ENCODE measurements at regions not wholly inside any gene's neighbourhood (a gene's known extent, or its start where the extent isn't known, plus 50 kb on each side); places are given as distances from the start of the nearest gene placed in this dataset.

GRCh38 chr5:170451747-170452365 is 52.0 kb upstream of the KCNIP1 start:
- Histone ChIP-seq H3K36me3 (ENCODE audit: control insufficient read depth, insufficient read depth, low read length) (no peaks in the 10 kb centered on the region), H3K27me3 (ENCODE audit: control insufficient read depth, insufficient read depth, low read length) (no peaks in the 10 kb centered on the region), H3K27ac (ENCODE audit: low read length) (no peak overlapping the region), H3K4me3 (ENCODE audit: low read length) (no peak overlapping the region), H3K9me3 (ENCODE audit: control insufficient read depth, insufficient read depth, low read length) (peaks cover 3% of the 10 kb centered on the region), H3K4me1 (ENCODE audit: control insufficient read depth, insufficient read depth, low read length) (no peaks in the 10 kb centered on the region)
- DNase-seq (no peak), ATAC-seq (no peak)
- H3K27me3 Mint-ChIP-seq (ENCODE audit: low read depth in 2 of 2), result peaks cover 5 to 10% of the 10 kb centered on the region in 2 donors
- H3K4me1 Mint-ChIP-seq, result no peaks in the 10 kb centered on the region
- 86% methylated on average over 8 of the region's 8 CpGs for WGBS (ENCODE audit: insufficient coverage)
- TF ChIP-seq CTCF (IDR thresholded peaks at IDR 0.05), result no peak
- H3K9me3 Mint-ChIP-seq, result no peaks in the 10 kb centered on the region
- H3K4me3 Mint-ChIP-seq, result no peak overlapping the region
- intact Hi-C loops (cut with micrococcal nuclease), result no loop called here
- H3K27ac Mint-ChIP-seq, result no peak overlapping the region
- H3K36me3 Mint-ChIP-seq, result no peaks in the 10 kb centered on the region

GRCh38 chr5:170450061-170450669 is 53.7 kb upstream of the KCNIP1 start:
- no peak for TF ChIP-seq CTCF (IDR thresholded peaks at IDR 0.05)
- Histone ChIP-seq H3K27me3 (ENCODE audit: control insufficient read depth, insufficient read depth, low read length) (no peaks in the 10 kb centered on the region), H3K27ac (ENCODE audit: low read length) (no peak overlapping the region), H3K4me3 (ENCODE audit: low read length) (no peak overlapping the region), H3K9me3 (ENCODE audit: control insufficient read depth, insufficient read depth, low read length) (peaks cover 3% of the 10 kb centered on the region), H3K36me3 (ENCODE audit: control insufficient read depth, insufficient read depth, low read length) (no peaks in the 10 kb centered on the region), H3K4me1 (ENCODE audit: control insufficient read depth, insufficient read depth, low read length) (no peaks in the 10 kb centered on the region)
- 82% methylated on average over 9 of the region's 9 CpGs for WGBS (ENCODE audit: insufficient coverage)
- no peak for ATAC-seq
- H3K27ac Mint-ChIP-seq, result no peak overlapping the region
- peaks cover 5 to 10% of the 10 kb centered on the region in 2 donors for H3K27me3 Mint-ChIP-seq (ENCODE audit: low read depth in 2 of 2)
- no peaks in the 10 kb centered on the region for H3K4me1 Mint-ChIP-seq
- no peaks in the 10 kb centered on the region for H3K9me3 Mint-ChIP-seq
- no peak for DNase-seq
- intact Hi-C loops (cut with micrococcal nuclease), result no loop called here
- H3K36me3 Mint-ChIP-seq, result no peaks in the 10 kb centered on the region
- H3K4me3 Mint-ChIP-seq, result no peak overlapping the region

GRCh38 chr5:170449232-170449631 is 54.6 kb upstream of the KCNIP1 start:
- Mint-ChIP-seq H3K27me3 (ENCODE audit: low read depth in 2 of 2) (peaks cover 5 to 10% of the 10 kb centered on the region in 2 donors), H3K4me3 (no peak overlapping the region), H3K4me1 (peaks cover 0 to 6% of the 10 kb centered on the region in 2 donors), H3K27ac (no peak overlapping the region), H3K9me3 (no peaks in the 10 kb centered on the region), H3K36me3 (no peaks in the 10 kb centered on the region)
- H3K27me3 ChIP-seq (ENCODE audit: control insufficient read depth, insufficient read depth, low read length), result no peaks in the 10 kb centered on the region
- no peaks in the 10 kb centered on the region for H3K36me3 ChIP-seq (ENCODE audit: control insufficient read depth, insufficient read depth, low read length)
- ATAC-seq, result no peak
- no peak overlapping the region for H3K27ac ChIP-seq (ENCODE audit: low read length)
- TF ChIP-seq CTCF (IDR thresholded peaks at IDR 0.05), result no peak
- H3K9me3 ChIP-seq (ENCODE audit: control insufficient read depth, insufficient read depth, low read length), result peaks cover 3% of the 10 kb centered on the region
- intact Hi-C loops (cut with micrococcal nuclease), result no loop called here
- H3K4me1 ChIP-seq (ENCODE audit: control insufficient read depth, insufficient read depth, low read length), result no peaks in the 10 kb centered on the region
- no peak overlapping the region for H3K4me3 ChIP-seq (ENCODE audit: low read length)
- WGBS (ENCODE audit: insufficient coverage), result 73% methylated on average over 2 of the region's 2 CpGs
- no peak for DNase-seq

GRCh38 chr5:170448221-170448620 is 55.6 kb upstream of the KCNIP1 start:
- peaks cover 0 to 5% of the 10 kb centered on the region in 2 donors for H3K27me3 Mint-ChIP-seq (ENCODE audit: low read depth in 2 of 2)
- H3K4me1 Mint-ChIP-seq, result peaks cover 0 to 6% of the 10 kb centered on the region in 2 donors
- Histone ChIP-seq H3K27me3 (ENCODE audit: control insufficient read depth, insufficient read depth, low read length) (no peaks in the 10 kb centered on the region), H3K27ac (ENCODE audit: low read length) (no peak overlapping the region), H3K4me1 (ENCODE audit: control insufficient read depth, insufficient read depth, low read length) (no peaks in the 10 kb centered on the region), H3K9me3 (ENCODE audit: control insufficient read depth, insufficient read depth, low read length) (peaks cover 3% of the 10 kb centered on the region), H3K4me3 (ENCODE audit: low read length) (no peak overlapping the region), H3K36me3 (ENCODE audit: control insufficient read depth, insufficient read depth, low read length) (no peaks in the 10 kb centered on the region)
- H3K9me3 Mint-ChIP-seq, result no peaks in the 10 kb centered on the region
- no peak overlapping the region for H3K27ac Mint-ChIP-seq
- no peak for TF ChIP-seq CTCF (IDR thresholded peaks at IDR 0.05)
- DNase-seq, result no peak
- no peak overlapping the region for H3K4me3 Mint-ChIP-seq
- WGBS (ENCODE audit: insufficient coverage), result 98% methylated on average over 3 of the region's 3 CpGs
- ATAC-seq, result no peak
- intact Hi-C loops (cut with micrococcal nuclease), result no loop called here
- H3K36me3 Mint-ChIP-seq, result no peaks in the 10 kb centered on the region

All from natural killer cell (primary cell).